ENCODE measurements at regions not wholly inside any gene's neighbourhood (a gene's known extent, or its start where the extent isn't known, plus 50 kb on each side); places are given as distances from the start of the nearest gene placed in this dataset.
A peak's percentile ranks its signal among the peaks of the same experiment; 100 is the strongest.
"Not testable (repeated sequence)": the region's sequence is repeated elsewhere in the genome, so short reads cannot be mapped to it uniquely, and the experiment has no call there.

DNA sequence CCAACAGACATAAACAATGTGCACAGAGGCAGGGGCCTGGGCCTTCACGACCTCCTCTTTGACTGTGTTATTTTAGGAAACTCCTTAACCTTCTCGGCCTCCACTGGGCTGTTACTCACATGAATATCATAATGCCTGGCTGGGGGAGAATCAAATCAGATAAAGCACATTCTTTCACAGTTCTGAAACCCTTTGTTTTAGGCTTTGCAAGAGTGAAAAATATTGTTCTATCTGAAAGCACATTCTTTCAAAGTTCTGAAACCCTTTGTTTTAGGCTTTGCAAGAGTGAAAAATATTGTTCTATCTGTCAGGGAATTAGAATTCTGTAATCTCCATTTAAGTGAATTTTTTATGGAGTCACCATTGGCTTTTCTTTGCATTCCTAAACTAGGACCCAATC, 50.7 kb upstream of the SYNDIG1 start:
- no peak for DNase-seq (ENCODE audit: low read depth in 2 of 2)

DNA sequence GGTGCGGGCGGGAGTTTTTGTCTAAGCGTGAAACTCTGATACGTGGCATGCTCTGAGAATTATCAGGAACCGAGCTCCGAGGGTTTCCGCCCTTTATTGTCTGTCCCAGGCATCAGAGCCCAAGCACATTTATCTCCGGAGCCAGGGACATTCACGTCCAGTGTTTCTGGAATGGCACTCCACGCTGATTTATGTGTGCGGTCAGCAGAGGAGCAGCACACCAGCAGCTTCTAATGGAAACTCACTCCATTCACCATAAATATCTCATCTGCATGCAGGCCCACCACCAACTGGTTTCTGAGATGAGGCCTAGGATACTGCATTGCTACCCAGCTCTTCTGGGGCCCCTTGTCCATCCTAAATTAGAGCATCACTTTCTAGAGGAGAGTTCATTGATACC, 51.9 kb upstream of the SYNDIG1 start:
- DNase-seq (ENCODE audit: low read depth in 2 of 2), result no peak

DNA sequence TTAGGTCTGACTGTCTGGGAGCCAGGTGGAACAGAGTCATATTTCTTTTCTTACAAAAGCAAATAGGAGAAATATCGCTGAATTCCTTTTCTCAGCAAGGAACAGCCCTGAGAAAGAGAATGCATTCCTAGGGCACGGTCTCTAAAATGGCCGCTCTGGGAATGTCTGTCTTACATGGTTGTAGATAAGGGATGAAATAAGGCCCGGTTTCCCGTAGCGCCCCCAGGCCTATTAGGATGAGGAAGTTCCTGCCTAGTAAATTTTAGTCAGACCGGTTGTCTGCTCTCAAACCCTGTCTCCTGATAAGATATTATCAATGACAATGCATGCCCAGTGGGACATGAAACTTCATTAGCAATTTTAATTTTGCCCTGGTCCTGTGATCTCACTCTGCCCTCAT, 54.0 kb upstream of the SYNDIG1 start:
- not testable (repeated sequence) for DNase-seq (ENCODE audit: low read depth in 2 of 2)

DNA sequence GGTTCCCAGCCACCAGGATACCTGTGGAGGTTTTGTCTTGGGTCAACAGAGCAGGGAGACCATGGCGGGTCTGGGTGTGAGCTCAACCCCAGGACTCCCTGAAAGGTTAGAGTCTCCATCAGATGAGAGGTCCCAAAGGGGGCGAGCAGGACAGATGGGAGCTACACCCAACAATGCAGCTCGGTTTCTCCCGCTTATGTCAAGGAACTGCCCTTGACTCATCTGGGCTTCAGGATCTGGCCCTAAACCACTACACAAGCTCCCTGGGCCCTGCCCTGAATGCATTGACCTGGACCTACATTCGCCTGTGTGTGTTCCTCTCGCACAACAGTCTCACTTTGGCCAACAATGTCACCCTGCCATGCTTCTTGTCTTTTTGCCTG, 57.6 kb upstream of the SYNDIG1 start:
- DNase-seq (ENCODE audit: low read depth in 2 of 2), result no peak

DNA sequence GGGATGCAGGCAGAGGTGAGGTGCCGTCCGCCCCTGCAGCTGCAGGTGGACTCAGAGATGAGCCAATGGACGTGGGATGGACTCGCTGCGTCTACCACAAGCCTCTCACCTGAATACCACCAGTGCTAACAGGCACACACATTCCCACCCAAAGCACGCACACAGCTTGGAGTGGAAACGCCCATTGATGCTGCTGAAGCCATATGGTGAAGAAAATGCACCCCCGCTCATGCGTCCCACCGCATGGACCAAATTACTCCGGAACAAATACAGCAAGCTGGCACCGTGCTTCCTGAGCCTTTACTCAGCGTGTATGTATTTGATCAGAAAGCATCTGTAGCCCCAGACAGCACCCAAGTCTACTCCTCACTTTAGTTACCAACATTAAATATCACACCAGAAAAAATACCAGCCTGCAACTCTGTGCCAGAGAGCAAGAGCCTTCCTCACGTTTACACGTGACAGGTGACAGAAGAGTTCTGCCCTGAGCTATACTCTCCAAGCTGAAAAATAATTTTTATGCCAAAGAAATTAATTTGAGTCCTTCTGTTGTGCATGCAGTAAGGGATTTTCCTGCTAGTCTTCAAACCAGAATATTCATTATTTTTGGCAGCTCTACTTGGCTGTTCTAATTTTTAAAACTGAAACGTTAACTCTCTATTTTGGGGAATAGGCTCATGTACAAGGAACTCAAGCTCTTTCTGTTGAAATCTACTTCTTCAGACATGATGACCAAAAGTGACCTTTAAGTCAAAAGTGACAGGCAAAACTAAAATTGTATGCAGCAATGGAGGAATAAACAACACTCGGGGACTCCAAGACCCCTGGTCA, 58.2 kb upstream of the SYNDIG1 start:
- DNase-seq (ENCODE audit: low read depth in 2 of 2), result no peak

DNA sequence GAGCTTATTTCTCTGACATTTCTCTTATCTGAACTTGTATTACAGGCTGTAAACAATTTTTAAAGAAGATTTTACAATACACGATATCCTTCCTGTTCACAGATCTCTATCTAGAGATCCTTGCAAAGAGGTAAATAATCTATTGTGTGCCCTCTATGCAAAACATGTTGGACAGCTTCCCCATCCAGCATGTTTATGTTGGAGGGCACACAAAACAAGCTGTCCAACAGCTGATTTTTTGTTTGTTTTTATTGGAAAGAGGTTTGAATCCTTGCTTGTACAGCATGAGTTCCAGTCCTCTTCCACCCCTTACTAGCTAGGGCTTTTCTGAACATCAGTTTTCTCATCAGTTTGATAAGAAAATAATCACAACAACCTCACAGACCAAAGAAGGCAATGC, 62.3 kb upstream of the SYNDIG1 start:
- DNase-seq (ENCODE audit: low read depth in 2 of 2), result no peak

DNA sequence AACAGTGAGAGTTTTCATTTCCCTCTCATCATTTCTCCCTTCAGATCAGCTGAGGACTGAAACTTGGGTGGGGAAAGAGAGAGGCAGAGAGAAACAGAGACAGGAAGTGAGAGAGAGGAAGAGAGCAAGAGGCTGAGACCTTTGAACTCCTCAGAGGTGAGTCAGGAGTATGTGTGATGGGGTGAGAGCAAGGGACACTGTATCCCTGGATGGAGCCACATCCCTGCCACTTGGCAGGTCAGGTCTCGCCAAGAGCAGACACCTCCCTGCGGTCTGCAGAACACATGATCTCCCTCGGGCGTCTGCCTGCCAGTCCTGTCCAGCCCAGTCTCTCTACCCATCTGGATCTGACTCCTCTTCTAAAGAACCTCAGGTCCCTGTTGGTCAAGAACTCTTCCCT, 62.7 kb upstream of the SYNDIG1 start:
- no peak for DNase-seq (ENCODE audit: low read depth in 2 of 2)

DNA sequence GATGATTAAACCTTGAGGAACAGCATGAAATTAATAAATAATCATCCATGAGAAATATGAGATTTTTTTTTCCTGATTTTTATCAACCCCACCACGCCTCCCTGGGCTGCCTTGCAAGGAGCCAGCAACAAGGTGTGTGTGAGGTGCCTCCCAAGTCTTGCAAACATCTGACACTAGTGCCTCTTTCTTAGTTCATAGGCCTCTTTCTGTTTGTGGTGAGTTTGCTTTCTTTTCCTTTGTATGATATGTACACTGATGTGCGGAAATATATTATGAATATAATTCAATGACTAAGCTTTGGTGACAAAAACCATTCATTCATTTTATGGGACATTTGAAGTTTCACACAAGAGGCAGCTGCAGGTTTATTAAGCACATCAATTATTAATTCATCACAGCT, 63.2 kb upstream of the SYNDIG1 start:
- no peak for DNase-seq (ENCODE audit: low read depth in 2 of 2)

DNA sequence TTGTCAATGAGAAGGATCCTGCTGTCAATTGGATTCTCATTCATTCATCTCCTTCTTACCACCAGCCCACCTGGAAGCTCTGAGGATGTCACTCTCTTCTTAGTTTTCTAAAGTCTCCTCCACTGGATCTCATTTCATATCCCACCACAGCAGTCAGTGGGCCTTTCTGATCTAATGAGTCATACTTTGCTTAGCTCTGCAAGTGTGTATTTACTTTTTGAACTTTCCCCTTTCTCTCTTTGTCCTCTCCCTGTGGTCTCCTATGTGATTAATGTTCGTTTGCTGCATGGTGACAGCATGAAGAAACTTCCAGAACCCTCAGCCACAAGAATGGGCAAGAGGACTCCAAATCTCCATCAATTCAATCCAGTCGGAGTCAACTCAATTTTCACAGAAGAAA, 63.6 kb upstream of the SYNDIG1 start:
- no peak for DNase-seq (ENCODE audit: low read depth in 2 of 2)

DNA sequence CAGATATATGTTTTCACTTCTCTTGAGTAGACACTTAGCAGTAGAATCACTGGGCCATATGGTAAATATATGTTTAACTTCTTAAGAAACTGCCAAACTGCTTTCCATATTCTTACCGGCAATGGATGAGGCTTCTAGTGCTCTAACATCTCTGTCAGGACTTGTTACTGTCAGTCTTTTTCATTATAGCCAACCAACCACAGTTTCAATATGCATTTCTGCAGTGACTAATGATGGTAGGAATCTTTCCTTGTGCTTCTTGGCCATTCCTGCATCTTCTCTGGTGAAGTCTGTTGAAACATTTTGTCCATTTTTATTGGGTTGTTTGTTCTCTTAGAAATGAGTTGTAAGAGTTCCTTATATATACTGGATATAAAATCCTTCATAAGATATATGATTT, 66.0 kb upstream of the SYNDIG1 start:
- no peak for DNase-seq (ENCODE audit: low read depth in 2 of 2)

DNA sequence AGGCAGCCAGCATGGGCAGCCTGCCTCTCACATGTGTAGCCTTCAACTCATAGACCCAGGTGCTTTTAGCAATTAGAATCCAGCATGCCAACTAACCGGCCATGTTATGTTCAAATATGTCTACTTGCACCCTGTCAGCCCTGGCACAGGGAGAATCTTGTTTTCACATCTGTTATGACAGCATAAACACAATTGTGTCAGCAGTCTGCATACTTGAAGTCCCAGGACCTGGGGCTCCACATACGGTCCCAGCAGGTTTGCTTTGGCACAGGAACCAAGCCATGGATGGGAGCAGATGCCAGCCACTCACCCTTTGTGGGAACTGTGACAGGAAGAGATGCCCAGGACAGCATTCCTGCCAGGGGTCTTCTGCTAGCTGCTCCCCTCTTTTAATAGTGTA, 67.2 kb upstream of the SYNDIG1 start:
- no peak for DNase-seq (ENCODE audit: low read depth in 2 of 2)

DNA sequence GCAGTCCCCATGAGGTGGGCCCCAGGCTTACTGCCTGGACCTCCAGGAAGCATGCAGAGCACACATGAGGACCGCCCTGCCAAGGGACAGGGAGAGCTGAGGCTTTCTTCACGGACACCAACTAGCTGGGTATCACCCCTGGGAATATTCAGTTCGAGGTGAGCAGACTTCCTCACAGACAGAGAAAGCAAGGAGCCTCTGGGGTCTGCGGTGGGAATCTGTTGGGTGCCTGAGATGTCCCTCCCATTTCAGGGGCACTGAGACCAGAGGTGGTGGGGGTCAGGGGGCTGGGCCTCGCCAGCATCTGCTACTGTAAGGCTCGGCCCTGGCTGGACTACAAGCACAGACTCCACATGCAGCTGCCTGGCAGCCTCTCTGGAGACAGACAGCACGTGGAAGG, 74.3 kb upstream of the SYNDIG1 start:
- no peak for DNase-seq (ENCODE audit: low read depth in 2 of 2)

DNA sequence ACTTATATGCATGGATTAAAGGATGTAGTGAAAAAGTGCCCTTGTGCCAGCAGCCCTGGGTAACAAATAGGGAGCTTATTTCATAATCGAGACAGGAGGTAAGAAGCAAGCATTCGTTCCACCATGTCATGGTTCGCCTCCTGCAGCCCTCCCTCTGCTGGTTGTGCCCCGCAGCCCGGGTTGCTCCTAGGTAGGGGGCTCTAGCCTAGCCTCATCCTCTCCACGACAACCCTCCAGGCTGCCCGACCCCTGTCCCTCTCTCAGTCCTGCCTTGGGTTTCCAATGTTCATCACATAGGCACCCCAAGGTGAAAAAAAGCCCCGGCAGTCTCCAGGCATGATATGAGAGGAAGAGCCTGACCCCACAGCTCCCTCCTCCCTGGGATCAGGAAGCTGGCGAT, 75.5 kb upstream of the SYNDIG1 start:
- DNase-seq (ENCODE audit: low read depth in 2 of 2), result no peak

DNA sequence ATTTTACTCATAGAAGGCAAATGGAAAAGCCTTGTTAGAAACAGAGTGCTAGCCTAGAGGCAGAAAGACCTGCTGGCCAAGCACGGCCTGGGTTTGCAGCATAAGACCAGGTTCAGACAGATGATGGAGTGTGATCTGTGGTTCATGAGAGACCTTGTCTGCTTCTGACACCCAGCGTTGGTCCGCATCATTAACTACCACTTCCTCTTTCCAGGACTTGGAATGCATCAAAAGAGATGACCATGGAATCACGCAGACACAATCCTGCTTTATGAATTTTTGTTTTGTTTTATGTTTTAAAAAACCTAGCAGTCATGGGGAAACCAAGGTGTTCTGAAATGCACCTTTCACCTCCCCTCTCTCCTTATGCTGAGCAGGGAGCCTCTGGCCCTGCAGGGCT, 76.8 kb upstream of the SYNDIG1 start:
- DNase-seq (ENCODE audit: low read depth in 2 of 2), result no peak

DNA sequence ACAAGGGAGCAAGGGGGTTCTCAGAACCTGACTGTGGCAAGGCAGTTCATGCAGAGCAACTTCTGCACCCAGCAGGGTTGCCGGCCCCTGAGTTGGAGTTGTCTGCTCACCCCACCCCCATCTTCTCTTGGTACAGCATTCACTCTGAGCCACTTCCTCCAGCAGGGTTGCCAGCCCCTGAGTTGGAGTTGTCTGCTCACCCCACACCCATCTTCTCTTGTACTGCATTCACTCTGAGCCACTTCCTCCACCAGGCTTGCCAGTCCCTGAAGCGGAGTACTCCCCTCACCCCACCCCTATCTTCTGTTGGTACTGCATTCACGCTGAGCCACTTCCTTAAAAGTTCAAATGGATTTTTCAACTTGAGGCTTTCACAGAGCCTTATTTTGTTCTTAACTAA, 79.7 kb upstream of the SYNDIG1 start:
- DNase-seq (ENCODE audit: low read depth in 2 of 2), result no peak

DNA sequence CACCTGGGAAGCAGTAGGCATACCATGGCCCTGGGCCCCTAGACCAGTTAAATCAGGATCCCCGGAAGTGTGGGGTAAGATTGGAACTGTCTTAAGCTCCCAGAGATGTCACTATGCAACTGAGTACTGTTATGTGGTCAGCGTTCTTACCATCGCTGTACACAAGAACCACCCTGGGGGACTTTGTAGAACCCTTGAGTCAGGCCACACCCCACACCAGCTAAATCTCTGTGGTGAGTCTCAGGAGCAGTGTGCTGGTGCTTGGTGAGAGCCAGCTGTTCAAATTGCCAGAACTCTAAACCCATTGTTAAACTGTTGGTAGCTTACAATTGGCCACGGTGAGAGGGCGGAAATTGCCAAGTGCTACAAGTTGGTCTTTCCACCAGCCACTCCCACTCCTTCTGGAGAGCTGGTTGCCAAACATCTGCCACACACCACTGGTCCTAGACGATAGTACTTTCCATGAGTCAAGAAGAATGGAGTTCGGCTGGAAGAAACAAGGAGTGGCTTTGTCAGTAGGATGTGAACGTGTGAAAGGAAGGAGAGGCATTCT, 80.5 kb upstream of the SYNDIG1 start:
- DNase-seq (ENCODE audit: low read depth in 2 of 2), result no peak

DNA sequence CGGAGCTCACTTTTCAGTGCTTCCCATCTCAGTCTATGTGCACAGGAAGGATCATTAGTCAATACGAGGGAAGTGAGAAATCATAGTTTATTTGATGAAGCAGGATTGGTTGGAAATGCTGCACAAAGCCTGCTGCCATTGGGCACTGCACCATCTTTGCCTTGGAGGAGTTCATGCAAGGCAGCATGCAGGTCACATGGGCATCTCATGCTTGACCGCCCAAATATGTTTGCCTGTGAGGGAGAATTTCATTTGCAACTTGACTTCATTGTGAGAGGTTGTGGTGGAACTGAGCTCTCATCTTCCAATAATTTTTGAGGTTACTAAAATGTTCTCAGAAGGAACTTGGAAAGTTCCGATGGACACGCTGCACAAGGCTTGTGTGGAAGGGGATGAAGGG, 83.9 kb upstream of the SYNDIG1 start:
- no peak for DNase-seq (ENCODE audit: low read depth in 2 of 2)

DNA sequence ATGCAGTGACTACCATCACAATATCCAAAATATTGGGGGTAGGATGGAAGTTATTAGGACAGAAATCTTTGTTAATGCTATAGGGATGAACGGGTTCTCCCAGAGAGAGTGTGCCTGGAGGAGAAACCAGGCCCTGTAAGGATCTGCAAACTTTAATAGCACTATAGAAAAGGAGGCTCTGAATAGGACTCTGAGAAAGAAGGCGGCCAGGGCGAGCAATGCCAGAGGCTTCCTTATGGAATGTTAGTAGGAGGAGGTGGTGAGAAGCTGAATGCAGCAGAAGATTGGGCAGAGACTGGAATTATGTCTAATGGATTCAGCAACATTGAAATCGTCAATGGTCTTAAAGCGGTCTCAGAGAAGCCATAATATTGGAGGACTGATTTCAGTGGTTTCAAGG, 84.6 kb upstream of the SYNDIG1 start:
- DNase-seq (ENCODE audit: low read depth in 2 of 2), result no peak

DNA sequence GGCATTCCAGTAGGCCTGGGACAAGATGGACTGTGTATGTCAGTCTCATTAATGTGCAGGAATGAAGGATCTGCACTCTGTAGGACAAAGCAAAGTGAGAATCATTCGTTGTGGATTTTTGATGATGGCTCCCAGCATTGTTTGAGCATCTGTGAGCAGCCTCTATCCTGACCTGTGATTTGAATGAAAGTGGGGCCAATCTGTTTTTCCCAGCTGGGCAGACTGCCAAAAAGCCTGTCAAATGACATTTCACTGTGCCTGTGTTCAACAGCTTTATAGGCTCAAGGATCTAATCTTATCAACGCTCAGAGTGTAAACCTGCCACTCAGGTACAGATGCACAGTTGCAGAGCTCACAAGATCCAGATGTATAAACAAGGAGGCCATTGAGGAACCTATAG, 86.7 kb upstream of the SYNDIG1 start:
- DNase-seq (ENCODE audit: low read depth in 2 of 2), result no peak

DNA sequence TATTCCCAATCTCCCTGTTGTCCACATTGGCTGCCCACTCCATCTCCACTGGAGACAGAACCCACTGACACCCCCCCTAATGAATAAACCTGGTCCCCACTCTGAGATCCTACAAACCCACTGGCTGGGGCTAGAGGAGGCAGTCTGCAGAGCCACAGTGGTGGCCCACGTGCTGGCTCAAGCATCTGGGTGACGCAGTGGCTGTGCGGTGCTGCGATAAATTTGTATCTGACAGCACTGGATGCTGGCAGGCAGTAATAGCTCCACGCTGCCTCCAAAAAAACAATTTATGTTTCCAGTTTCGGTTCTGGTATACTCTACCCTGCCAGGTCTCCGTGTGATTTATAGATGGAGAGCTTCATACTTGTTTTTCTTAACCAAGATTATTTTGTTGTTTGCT, 87.1 kb upstream of the SYNDIG1 start:
- no peak for DNase-seq (ENCODE audit: low read depth in 2 of 2)

DNA sequence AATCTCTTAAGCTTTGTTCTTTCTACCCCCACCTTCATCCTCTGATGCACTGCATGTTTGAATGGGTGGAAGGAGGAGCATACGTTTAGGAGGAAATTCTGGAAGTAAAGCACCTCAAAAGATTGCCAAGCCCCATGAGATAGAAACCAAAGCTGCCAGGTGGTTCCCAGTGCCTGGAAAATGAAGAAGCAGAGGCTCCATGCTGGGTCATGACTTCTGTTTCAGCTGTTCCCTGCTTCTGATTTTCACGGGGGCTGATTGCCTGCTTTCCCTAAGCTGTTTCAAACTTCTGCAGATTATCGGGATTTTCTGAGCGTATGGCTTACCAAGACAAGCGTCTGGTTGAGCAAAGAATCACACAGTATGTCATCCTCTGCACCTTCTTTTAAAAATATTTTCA, 87.5 kb upstream of the SYNDIG1 start:
- no peak for DNase-seq (ENCODE audit: low read depth in 2 of 2)

DNA sequence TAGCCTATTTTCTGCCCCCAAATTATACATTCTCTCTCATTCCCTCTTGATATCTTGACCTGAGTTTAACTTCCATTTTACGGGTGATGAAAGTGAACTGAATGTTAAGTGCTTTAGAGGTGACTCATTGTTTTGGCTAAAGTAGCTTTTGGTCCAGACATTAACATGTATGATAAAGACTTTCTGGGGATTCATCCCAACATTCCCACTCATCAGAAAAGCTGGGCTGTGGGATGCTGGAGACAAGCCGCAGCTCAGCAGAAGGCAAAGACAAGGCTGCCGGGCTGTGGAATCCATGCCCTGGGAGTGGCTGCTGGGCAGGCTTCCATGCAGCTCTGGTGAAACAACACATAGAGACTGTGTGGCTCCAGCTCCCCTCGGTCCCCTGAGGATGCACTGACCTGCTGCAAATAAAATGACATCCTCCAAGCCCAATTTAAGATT, 89.9 kb upstream of the SYNDIG1 start:
- peak; percentile 57 to 70 for DNase-seq (ENCODE audit: low read depth in 2 of 2)

DNA sequence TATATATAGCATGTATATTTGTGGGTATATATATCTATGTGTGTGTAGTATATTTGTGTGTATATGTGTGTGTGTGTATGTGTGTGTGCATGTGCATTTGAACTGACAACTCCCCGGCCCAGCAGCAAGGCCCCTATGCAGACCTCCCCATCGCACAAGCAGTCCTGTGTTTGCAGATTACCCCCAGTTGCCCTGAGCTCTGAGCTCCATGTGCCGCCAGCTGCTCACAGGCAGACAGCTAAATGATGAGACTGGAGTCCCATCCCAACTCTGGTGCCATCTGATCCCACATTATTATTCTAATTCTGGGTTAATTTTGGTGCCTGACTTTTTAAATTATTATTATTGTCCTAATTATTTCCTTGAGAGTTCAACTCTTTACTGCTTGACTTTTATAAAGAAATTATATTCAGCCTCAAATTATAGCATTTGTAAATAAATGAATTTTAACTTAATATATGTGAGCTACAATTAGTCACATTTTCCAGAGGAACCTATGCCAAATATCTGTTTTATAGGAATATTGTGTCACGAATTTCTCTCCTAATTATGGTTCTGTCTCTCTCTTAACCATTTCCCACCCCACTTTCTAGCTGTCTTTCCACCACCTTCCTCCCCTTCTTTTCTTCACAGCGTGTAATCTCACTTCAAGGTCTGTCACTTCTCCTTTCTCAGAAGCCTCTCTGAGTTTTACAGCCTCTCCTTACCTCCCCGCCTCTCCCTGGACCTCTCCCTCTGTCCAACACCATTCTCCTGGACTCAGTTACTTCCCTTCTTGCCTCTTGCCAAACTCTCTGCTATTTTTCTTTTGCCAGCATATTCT, 90.6 kb upstream of the SYNDIG1 start:
- no peak for DNase-seq (ENCODE audit: low read depth in 2 of 2)

Measured in fibroblast of skin of left biceps (primary cell).